Dermis microvascular lymphatic vessel endothelial cell (primary cell): ENCODE measurements at regions not wholly inside any gene's neighbourhood (a gene's known extent, or its start where the extent isn't known, plus 50 kb on each side); places are given as distances from the start of the nearest gene placed in this dataset.

ENCODE experiments used
- DNase-seq, 2 donors: peaks; one replicate each; pipeline versions ENCODE4 v3.0.0 to v3.0.0-alpha.2; 2010; ENCODE audit warnings: low read depth in 2 of 2

DNA sequence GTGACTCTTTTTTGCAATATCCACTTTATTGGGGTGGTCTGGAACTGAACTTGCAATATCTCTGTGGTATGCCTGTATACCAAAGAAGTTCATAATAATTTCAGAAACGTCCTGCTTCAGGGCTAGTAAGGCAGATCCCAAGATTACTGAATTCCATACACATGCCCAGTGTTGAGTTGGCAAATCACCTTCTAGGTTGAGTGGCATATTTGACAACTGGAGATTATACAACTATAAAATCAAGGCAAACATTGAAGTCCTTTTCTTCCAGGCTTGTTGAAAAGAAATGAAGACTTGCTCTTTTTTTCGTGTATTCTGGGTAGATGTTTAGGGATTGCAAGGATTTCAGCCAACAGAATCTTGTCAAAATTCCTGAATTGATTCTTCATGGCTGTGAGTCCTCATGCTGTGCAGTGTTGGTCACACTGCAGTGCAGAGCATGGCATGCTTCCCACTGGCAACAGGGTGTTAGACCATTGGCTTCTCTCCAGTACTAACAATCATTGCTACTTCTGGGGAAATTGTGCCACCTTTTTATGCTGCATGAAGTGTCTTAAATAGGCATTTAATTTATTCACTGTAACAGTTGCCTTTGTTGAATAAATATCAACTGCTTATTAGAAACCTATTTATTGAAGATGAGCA is 367.1 kb upstream of the ADGRL4 start:
- DNase-seq, result no peak

DNA sequence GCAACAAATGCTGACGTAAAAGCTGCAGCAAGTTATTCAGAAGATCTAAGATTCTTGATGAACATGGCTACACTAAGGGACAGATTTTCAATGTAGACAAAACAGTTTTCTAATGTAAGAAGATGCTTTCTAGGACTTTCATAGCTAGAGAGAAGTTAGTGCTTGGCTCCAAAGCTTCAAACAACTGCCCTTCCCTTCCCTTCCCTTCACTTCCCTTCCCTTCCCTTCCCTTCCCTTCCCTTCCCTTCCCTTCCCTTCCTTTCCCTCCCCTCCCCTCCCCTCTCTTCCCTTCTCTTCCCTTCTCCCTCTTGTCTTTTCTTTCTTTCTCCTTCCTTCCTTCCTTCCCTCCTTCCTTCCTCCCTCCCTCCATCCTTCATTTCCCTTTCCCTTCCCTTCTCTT is 365.3 kb upstream of the ADGRL4 start:
- DNase-seq, result no peak

DNA sequence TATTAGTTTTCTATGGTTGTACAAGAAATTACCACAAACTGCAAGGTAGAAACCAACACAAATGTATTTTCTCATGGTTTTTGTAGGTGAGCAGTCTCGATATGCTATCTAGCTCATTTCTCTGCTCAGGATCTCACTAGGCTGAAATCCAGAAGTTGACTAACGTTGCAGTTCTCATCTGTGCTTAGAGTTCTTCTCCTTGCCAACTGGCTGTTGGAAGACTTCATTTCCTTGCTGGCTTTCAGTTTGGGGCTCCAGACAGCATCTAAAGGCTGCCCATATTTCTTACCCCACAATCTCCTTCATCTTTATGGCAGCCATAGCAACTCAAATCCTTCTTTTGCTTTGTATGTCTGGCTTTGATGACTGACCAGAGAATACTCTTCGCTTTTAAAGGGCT is 362.6 kb upstream of the ADGRL4 start:
- DNase-seq, result no peak

DNA sequence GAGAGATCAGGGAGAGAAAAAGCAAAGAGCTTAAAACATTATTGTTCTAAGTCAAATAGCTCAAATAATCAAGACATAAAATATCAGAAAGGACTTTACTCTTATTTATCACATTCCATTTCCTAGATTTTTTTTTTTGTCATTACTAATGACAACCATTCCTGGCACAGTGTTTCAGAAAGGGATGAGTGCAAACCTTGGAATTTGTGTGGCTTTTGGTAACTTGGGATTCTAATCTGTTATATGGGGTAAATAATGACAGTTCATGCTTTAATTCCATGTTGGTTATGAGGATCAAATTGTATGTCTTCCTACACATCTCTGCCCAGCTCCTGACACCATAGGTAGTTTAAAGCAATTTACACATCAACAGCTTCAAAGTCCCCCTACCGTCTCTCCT is 358.4 kb upstream of the ADGRL4 start:
- no peak for DNase-seq

DNA sequence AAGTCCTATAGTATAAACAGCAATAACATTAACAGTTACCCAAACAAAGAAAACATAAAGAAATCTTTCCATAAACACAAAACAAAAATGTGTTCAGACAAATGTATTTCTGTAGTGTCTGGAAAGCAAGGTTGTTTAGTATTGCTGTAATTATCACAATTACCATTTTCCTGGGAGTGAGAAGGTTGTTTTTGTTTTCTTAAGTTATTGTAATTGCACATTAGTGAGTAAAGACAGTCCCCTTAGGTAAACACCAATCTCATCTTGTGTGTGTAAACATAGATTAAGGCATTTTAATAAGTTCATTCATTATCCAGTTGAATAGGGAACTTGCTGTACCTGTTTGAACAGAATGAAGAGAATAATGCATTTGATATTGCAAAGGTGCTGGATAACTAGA is 356.9 kb upstream of the ADGRL4 start:
- no peak for DNase-seq

DNA sequence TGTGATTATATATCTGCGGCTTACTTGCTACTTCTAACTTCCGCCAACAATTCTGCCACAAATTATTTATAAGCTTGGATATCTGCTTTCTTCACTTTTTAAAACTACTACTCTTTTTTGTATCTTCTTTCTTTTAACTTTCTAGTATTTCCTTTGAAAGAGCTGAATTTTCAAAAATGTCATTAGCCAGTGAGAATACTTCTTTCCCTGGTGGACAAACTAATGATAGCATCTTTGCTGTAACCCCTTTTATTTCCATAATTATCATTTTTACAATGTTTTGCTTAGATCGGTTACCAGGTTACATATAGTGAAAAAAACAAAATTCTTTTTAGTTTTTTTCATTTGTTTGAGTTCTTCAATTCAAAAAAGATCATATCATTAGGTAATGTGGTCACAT is 355.9 kb upstream of the ADGRL4 start:
- DNase-seq, result no peak

DNA sequence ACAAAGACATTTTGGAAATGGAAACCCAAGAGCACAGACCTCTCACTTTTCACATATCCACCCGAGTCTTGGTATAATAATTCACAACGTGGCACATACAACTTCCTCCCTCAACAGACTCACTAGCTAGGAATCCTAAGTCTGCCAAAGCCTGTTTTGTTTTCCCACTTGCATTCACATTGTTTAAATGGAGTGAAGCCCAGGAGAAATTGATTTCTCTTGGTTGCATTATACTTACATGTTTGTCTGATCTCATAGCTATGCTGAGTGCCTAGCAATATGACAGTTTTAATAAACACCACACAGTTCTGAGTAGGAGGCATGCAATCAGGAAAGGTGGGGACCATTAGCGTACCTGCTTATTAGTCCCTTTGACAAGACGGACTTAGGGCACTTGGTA is 348.6 kb upstream of the ADGRL4 start:
- DNase-seq, result peak in 1 of 2 donors; percentile 20

DNA sequence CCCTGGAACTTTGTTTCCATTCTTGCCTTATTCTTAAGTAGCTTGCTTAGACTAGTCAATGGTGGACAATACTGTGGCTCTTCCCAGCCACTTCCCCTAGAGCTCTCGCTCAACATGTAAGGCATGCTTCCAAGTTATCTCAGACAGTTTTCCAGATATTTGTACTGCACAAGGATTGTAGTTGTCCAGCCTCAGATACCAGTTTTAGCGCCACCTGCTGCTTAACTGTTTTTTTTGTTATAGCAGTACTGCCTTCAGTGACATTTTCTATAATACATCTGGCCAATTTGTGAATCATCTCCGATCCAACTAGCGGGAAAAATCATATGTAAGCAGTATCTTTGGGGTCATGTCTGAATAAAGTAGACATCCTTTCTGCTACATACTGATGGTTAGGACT is 346.7 kb upstream of the ADGRL4 start:
- DNase-seq, result peak; percentile 27 to 68

DNA sequence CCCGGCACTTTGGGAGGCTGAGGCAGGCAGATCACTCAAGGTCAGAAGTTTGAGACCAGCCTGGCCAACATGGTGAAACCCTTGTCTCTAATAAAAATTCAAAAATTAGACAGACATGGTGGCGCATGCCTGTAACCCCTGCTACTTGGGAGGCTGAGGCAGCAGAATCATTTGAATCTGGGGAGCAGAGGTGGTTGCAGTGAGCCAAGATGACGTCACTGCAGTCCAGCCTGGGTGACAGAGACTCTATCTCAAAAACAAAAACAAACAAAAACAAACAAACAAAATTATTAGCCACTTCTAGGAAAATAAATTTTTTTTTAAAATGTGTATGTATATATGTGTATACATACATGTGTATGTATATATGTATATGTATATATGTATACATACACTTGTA is 320.3 kb upstream of the ADGRL4 start:
- no peak for DNase-seq

DNA sequence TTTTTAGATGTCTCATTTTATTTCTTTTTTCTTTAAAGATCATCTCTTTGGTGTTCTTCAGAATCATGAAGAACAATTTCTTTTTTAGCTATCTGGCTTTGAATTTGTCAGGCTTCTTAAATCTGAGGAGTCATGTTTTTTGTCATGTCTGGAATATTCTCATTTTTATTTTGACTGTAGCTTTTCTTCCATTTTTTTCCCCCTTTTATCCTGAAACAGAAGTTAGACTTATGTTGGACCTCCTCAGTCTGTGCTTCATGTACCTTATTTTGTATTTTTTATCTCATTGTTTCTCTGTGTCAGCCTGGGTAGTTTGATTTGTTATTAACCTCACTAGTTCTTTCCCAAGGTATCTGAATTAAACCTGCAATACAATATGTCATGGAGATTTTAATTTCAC is 319.2 kb upstream of the ADGRL4 start:
- no peak for DNase-seq

DNA sequence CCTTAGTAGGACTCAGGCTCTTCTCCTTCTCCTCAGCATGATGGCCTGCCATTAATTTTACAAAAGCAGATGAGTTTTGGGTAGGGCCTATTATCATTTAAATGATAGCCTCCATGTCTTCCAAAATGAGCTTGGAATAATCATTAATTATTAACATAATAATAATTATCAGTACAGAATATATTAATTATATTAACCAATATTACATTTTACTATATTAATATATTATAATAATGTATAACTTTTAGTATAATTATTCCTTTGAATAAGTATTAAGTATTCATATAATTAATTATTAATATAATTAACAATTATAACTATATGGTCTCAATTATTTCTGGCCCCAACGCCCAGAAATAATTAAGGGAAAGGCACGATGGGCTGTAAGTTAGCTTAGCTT is 318.6 kb upstream of the ADGRL4 start:
- no peak for DNase-seq

DNA sequence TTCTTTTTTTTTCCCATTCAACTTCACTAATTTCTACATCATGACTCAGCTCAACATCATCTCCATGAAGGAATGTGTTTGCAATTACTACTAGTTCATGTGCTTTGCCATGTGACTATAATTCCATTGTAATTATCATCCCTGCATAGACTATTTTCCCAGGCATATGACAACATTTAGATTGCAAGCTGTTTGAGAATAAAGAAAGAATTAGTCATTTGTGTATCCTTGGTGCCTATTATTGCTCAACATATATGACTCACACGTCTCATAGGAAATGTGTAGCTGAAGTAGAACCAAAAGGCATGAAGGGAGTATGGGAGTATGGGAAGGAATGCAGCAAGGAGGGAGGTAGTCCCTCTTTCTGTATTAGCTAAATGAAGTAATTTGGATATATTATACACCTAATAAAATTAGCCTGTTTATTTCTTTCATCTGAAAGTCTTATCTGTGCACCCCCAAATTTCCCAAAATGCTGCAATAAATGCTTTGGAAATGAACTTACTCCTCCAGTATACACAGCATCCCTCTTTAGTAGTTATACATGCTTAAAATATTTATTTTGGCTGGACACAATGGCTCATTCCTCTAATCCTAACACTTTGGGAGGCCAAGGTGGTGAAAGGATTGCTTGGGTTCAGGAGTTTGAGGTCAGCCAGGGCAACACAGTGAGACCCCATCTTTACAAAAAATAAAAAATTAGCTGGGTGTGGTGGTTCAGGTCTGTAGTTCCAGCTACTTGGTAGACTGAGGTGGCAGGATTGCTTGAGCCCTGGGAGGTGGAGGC is 316.9 kb upstream of the ADGRL4 start:
- DNase-seq, result peak in 1 of 2 donors; percentile 12

DNA sequence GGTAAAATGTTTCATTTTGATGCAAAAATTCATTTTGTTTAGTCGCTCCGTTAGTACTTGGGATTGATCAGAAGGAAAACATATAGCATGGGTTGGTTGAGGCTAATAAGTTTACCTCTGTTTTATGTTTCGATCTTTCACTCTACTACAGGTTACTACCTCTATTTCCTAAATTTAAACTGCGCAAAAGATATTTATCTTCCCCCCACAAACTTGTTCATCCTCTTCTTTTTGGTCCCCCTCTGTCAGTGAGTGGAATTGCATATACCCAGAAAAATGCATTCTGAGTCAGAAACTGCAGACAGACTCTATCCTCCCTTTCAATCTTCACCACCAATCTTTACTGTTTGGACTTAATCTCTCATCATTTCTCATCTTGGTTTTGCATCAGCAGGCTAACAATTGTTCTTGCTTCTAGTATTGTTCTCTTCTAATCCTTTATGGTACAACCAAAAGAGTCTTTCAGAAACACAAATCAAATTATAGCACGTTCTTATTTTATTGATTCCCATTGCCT is 316.0 kb upstream of the ADGRL4 start:
- DNase-seq, result no peak

DNA sequence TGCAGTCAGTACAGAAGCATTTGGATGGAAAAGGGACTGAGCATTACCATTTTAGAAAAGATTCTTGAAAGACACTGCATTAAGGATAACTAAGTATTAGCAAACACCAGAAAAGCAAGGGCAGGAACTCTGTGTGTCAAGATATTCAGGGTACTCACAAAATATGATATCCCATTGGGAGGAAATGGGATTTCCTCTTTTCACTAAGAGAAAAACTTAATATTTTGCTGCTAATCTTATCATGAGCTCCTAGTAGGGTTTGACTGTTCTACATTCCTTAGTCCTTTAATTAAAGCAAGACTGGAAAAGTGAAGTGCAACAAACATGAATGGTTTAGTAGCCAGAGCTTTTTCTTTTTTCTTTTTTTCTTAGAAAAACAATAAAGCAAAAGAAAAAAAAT is 305.9 kb upstream of the ADGRL4 start:
- DNase-seq, result no peak

DNA sequence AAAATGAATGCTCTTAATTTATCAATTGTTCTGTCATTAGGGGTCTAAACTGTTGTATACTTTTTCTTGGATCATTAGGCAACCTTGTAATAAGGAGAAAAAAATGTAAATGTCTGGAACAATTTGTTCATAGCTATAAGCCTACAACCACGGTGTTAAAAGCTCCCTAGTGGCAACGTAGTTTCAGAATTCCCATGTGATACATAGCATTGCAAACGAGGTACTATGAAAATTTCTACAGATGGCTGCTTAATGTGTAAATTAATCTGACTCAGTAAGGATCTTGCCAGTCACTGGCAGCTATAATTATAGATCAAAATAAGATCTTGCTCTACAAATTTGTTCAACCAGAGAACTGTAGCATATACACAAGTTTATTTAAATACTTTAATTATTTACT is 304.1 kb upstream of the ADGRL4 start:
- DNase-seq, result no peak

DNA sequence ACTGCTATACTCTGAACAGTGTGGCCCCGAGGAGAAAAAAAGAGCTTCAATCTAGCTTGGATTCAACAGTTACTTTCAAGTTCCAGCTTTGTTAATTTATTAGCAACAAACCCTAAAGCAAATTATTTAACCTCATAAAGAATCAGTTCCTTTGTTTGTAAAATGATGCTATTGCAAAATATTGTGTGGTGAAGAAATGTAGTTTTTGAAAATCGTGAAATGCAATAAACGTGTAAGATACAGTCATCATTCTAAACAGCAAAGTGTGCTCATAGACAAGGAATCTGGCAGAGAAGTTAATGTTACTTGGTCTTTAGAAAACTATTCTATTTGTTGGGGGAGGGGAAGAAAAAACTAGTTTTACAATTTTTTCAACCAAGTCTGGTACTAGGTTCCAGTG is 297.6 kb upstream of the ADGRL4 start:
- no peak for DNase-seq

DNA sequence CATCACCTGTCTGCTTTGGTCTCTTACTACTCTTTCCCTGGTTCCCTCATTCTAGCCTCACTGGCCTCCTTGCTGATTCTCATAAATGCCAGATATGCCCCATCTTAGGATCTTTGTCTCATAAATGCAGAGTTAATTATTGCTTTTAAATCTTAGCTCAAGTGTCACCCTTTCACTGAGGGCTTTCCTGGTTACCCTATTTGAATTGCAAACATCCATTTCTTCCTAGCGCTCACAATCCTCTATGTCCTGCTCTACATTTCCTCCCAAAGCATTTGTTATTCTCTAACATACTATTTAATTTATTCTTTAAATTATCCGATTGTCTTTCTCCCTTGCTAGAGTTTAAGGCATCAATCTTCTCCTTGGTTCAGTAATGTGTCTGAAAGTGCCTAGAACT is 296.5 kb upstream of the ADGRL4 start:
- DNase-seq, result no peak

DNA sequence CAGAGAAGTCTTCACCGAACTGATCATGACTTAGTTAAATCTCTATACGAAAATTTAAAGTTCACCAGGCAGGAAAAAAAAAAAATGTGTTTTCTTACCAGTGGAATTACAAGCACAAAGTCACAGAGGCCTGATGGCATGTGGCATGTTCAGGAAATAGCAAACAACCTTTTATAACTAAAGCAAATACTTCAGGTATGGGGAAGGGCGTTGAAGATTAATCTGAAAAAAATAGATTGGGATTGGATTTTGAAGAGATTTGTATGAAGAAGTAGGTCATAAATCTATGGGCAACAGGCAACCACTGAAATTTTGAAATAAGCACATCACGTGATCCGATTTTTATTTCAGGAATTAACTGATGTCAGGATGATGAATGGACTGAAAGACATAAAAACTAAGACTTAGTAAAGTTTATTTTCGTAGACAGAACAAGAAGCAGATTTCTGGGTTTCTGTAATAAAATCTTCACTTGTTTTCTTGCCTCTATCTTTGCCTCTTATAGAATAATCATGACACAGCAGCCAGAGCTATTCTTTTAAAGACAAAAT is 295.9 kb upstream of the ADGRL4 start:
- no peak for DNase-seq

DNA sequence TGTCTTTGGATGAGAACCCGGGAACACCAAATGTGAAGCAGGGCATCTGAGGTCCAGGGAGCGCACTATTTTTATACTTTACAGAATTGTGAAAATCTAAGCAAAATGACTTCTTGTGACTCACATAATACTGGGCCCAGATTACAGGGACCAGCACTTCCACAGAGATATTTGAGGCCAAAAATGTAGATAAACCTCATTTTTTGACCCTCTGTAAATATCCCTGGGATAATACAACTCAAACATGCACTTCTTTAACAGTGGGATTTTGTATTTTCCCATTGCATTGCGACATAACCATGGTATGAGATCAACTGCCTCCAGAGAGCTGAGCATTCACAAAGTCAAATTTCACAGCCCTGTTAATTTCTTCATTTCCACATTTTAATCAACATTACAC is 289.4 kb upstream of the ADGRL4 start:
- DNase-seq, result no peak

DNA sequence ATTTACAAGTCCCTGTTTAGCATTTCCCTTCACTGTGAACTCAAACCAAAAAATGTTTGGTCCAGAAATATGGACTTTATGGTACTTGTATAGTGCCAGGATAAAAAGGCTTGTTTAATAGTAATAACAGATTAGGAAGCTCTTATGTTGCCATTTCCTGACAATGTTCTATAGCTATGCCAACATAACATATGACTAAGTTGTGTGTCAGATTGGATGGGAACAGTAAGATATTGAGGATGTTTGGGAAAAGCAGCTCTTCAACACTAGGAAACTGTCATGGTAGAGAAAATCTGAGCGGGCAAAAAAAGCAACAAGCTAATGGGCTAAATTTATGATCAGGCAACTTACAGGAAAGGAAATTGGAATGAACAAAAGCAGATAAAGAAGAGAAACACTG is 287.1 kb upstream of the ADGRL4 start:
- DNase-seq, result peak in 1 of 2 donors; percentile 77

DNA sequence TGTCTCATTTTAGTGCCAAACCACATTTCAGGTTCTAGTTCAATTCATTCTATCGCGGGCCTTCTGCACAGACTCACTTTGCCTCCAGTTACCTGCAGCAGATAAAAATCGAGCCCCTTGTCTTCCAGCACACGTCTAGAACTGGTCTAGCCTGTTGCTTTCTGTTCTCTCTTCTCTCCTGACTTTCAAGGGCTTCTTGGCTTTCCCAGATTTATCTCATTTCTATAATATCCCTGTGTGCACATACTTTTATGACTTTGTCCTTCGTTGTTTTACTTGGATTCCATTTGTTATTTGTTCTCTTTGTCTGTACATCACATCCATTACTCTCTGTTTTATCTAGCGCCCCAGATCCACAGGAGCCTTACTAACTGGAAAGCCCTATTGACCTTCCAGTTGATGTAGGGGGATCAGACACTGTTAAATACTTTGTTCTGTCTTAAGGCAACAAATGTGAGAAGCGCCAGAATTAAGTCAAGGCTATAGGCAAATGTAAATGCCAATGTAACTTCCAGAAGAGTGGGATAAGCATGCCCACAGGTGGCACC is 284.5 kb upstream of the ADGRL4 start:
- DNase-seq, result no peak

DNA sequence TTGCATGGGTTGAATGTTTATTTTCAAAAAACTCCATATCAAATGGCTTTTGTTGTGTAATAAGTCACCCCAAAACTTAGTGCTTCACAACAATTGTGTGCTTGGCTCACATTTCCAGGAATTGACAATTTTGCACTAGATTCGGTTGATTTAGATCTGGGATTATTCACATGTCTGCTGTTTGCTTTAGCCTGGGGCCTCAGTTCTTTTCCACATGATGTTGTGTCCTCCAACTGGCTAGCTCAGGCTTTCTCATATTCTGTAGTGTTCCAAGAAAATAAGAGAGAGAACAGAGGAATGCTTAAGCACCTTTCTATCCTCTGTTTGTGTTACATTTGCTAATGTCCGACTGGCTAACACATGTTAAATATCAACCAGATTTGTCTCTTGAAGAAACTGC is 281.5 kb upstream of the ADGRL4 start:
- no peak for DNase-seq

DNA sequence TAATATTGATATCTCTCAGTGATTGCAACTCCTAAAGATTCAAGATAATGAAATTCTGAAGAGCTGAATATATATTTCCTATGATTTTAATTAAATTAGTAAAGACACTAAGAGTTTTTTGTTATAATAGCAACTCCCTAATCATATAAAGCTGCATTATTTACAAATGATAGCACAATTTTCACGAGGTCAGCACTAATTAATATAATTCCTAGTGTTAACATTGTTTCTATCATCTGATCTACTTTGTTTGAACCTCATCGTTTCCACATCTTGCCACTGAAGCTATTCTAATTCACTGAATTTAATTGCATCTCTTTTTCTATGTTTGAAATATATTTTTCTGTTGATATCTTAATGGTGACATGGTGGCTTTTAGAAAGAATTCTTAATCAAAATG is 279.1 kb upstream of the ADGRL4 start:
- no peak for DNase-seq
